ENCODE measurements at regions not wholly inside any gene's neighbourhood (a gene's known extent, or its start where the extent isn't known, plus 50 kb on each side); places are given as distances from the start of the nearest gene placed in this dataset.
"Not testable (repeated sequence)": the region's sequence is repeated elsewhere in the genome, so short reads cannot be mapped to it uniquely, and the experiment has no call there.

- H3K27ac Mint-ChIP-seq, H3K4me3 Mint-ChIP-seq, DNase-seq, H3K9me3 Mint-ChIP-seq, H3K27me3 Mint-ChIP-seq: not testable (repeated sequence)
- Mint-ChIP-seq H3K4me1 (peaks cover 15% of the 10 kb centered on the region), H3K36me3 (peaks cover 14% of the 10 kb centered on the region)
These were observed 149.5 kb upstream of the ATF7IP start for GRCh38 chr12:14215949-14216348.

- Mint-ChIP-seq H3K27me3 (no peaks in the 10 kb centered on the region), H3K4me3 (peak overlapping the region; percentile 29), H3K27ac (peak overlapping the region; percentile 81), H3K4me1 (peaks cover 20% of the 10 kb centered on the region), H3K9me3 (peaks cover 11% of the 10 kb centered on the region), H3K36me3 (peaks cover 19% of the 10 kb centered on the region)
- DNase-seq = peak; percentile 4
These were observed 148.8 kb upstream of the ATF7IP start for GRCh38 chr12:14216405-14217294.

DNA sequence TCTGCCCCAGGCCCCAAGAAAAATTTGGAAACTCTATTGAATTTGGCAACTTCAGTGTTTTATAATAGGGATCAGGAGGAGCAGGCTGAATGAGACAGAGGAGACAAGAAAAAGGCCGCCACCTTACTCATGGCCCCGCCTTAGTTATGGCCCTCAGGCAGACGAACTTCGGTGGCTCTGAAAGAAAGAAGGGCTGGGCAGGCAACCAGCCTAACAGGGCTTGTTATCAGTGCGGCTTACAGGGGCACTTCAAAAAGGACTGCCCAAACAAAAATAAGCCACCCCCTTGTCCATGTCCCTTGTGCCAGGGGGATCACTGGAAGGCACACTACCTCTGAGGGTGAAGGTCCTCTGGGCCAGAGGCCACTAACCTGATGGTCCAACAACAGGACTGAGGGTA, 146.3 kb upstream of the ATF7IP start:
- H3K4me3 Mint-ChIP-seq = no peak overlapping the region
- H3K9me3 Mint-ChIP-seq = peaks cover 11% of the 10 kb centered on the region
- H3K27me3 Mint-ChIP-seq = no peaks in the 10 kb centered on the region
- peaks cover 20% of the 10 kb centered on the region for H3K4me1 Mint-ChIP-seq
- peaks cover 19% of the 10 kb centered on the region for H3K36me3 Mint-ChIP-seq
- no peak for DNase-seq
- H3K27ac Mint-ChIP-seq = no peak overlapping the region

DNA sequence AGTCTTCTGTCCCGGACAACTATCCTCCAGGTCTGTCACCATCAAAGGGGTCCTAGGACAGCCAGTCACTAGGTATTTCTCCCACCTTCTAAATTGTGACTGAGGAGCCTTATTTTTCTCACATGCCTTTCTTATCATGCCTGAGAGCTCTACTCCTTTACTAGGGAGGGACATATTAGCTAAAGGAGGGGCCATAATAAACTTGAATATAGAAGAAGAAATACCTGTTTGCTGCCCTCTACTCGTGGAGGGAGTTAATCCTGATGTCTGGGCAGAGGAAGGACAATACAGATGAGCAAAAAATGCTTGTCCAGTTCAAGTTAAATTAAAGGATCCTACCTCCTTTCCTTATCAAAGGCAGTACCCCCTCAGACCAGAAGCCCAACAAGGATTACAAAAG, 145.8 kb upstream of the ATF7IP start:
- H3K4me1 Mint-ChIP-seq = peaks cover 20% of the 10 kb centered on the region
- not testable (repeated sequence) for H3K27ac Mint-ChIP-seq

GRCh38 chr12:14225064-14225463, 140.4 kb upstream of the ATF7IP start:
- Mint-ChIP-seq H3K9me3 (peaks cover 18% of the 10 kb centered on the region), H3K4me1 (peaks cover 8% of the 10 kb centered on the region), H3K27ac (no peak overlapping the region), H3K36me3 (peaks cover 9% of the 10 kb centered on the region), H3K27me3 (no peaks in the 10 kb centered on the region), H3K4me3 (no peak overlapping the region)
- no peak for DNase-seq

More for the DNA sequence above, 145.8 kb upstream of the ATF7IP start:
- H3K27me3 Mint-ChIP-seq, H3K4me3 Mint-ChIP-seq, DNase-seq: not testable (repeated sequence)
- Mint-ChIP-seq H3K36me3 (peaks cover 19% of the 10 kb centered on the region), H3K9me3 (peaks cover 11% of the 10 kb centered on the region)

- not testable (repeated sequence) for H3K4me3 Mint-ChIP-seq, DNase-seq, H3K36me3 Mint-ChIP-seq, H3K27ac Mint-ChIP-seq, H3K27me3 Mint-ChIP-seq
- peaks cover 12% of the 10 kb centered on the region for H3K4me1 Mint-ChIP-seq
- peaks cover 14% of the 10 kb centered on the region for H3K9me3 Mint-ChIP-seq
These were observed 130.3 kb upstream of the ATF7IP start for GRCh38 chr12:14235176-14235575.

GRCh38 chr12:14236641-14237040, 128.8 kb upstream of the ATF7IP start:
- H3K36me3 Mint-ChIP-seq, H3K27ac Mint-ChIP-seq, DNase-seq, H3K4me3 Mint-ChIP-seq, H3K9me3 Mint-ChIP-seq, H3K27me3 Mint-ChIP-seq: not testable (repeated sequence)
- peaks cover 19% of the 10 kb centered on the region for H3K4me1 Mint-ChIP-seq

GRCh38 chr12:14238221-14238792, 127.2 kb upstream of the ATF7IP start:
- Mint-ChIP-seq H3K36me3 (peaks cover 6% of the 10 kb centered on the region), H3K4me1 (peaks cover 19% of the 10 kb centered on the region), H3K9me3 (peaks cover 2% of the 10 kb centered on the region), H3K27ac (no peak overlapping the region), H3K27me3 (no peaks in the 10 kb centered on the region), H3K4me3 (no peak overlapping the region)
- no peak for DNase-seq

- H3K4me3 Mint-ChIP-seq = peak overlapping the region; percentile 73
- peaks cover 8% of the 10 kb centered on the region for H3K9me3 Mint-ChIP-seq
- H3K4me1 Mint-ChIP-seq = peaks cover 19% of the 10 kb centered on the region
- peak; percentile 40 for DNase-seq
- H3K27me3 Mint-ChIP-seq = no peaks in the 10 kb centered on the region
- H3K27ac Mint-ChIP-seq = peak overlapping the region; percentile 81
- peaks cover 13% of the 10 kb centered on the region for H3K36me3 Mint-ChIP-seq
These were observed 126.0 kb upstream of the ATF7IP start for GRCh38 chr12:14239350-14239934.

- DNase-seq = no peak
- H3K36me3 Mint-ChIP-seq = peaks cover 13% of the 10 kb centered on the region
- peak overlapping the region; percentile 81 for H3K27ac Mint-ChIP-seq
- H3K4me3 Mint-ChIP-seq = peak overlapping the region; percentile 73
- no peaks in the 10 kb centered on the region for H3K27me3 Mint-ChIP-seq
- H3K9me3 Mint-ChIP-seq = peaks cover 11% of the 10 kb centered on the region
- H3K4me1 Mint-ChIP-seq = peaks cover 19% of the 10 kb centered on the region
These were observed 125.3 kb upstream of the ATF7IP start for GRCh38 chr12:14239935-14240872.

DNA sequence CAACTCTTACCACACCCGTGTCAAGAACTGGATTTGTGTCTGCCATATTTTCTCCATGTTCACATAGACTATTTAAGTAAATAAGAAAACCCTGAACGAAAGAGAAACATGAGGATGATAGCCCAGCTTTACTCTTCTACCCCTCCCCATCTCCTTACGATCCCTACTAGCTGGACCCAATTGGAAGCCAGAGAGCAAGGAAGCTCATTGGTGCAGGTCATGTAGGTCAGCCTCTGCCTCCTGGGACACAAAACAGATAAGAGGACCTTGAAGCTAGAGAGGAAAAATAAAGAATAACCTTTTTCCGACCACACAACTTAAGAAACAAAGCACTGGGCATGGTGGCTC, 124.6 kb upstream of the ATF7IP start:
- Mint-ChIP-seq H3K36me3 (peaks cover 13% of the 10 kb centered on the region), H3K27ac (peak overlapping the region; percentile 81), H3K9me3 (peaks cover 11% of the 10 kb centered on the region), H3K4me1 (peaks cover 19% of the 10 kb centered on the region), H3K27me3 (no peaks in the 10 kb centered on the region), H3K4me3 (no peak overlapping the region)
- DNase-seq = no peak

- H3K36me3 Mint-ChIP-seq = peaks cover 13% of the 10 kb centered on the region
- DNase-seq, H3K4me3 Mint-ChIP-seq, H3K27me3 Mint-ChIP-seq, H3K27ac Mint-ChIP-seq: not testable (repeated sequence)
- peaks cover 11% of the 10 kb centered on the region for H3K9me3 Mint-ChIP-seq
- H3K4me1 Mint-ChIP-seq = peaks cover 19% of the 10 kb centered on the region
These were observed 122.7 kb upstream of the ATF7IP start for GRCh38 chr12:14242825-14243224.

GRCh38 chr12:14243941-14244340, 121.5 kb upstream of the ATF7IP start:
- Mint-ChIP-seq H3K9me3 (peaks cover 11% of the 10 kb centered on the region), H3K27me3 (no peaks in the 10 kb centered on the region), H3K36me3 (peaks cover 13% of the 10 kb centered on the region), H3K4me1 (peaks cover 19% of the 10 kb centered on the region), H3K27ac (no peak overlapping the region), H3K4me3 (no peak overlapping the region)
- DNase-seq = no peak

GRCh38 chr12:14244876-14245669, 120.4 kb upstream of the ATF7IP start:
- Mint-ChIP-seq H3K4me3 (no peak overlapping the region), H3K4me1 (peaks cover 8% of the 10 kb centered on the region), H3K27me3 (no peaks in the 10 kb centered on the region), H3K27ac (no peak overlapping the region), H3K36me3 (peaks cover 13% of the 10 kb centered on the region), H3K9me3 (peaks cover 11% of the 10 kb centered on the region)
- DNase-seq = no peak

Measured in activated naive CD8-positive, alpha-beta T cell treated with anti-CD3 and anti-CD28 coated beads for 36 hours (primary cell).